ENCODE measurements at regions not wholly inside any gene's neighbourhood (a gene's known extent, or its start where the extent isn't known, plus 50 kb on each side); places are given as distances from the start of the nearest gene placed in this dataset.
"Not testable (repeated sequence)": the region's sequence is repeated elsewhere in the genome, so short reads cannot be mapped to it uniquely, and the experiment has no call there.

- not testable (repeated sequence) for DNase-seq
Observed at GRCh38 chr17:445839-446238, 93.2 kb upstream of the RPH3AL start, which contains the start of gene RFLNB. Gene RFLNB, minus strand, starts transcription at chr17:445939.

DNA sequence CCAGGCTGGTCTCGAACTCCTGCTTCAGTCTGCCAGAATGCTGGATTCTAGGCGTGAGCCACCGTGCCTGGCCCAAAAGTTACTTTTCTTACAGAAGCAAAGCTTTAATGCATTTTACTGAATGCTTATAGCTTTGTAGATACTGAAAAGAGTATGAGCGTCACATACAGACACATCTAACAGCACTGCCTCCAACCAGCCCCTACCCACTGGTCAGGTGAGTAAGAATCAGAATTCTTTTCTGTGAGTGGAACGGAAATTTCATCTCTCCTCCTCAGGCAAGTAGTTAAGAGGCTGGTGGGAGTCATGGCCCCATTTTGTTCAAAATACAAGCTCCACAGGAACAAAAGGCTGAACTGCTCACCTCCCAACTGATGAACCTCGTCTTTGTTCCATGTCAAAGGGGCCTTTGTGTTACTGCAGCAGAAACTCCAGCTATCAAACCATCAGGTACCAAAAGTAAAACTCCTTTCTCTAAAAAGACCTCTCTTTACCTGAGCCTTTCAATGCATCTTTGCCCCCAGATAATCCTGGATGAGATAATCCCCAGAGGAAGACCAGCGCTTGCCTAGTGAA, 92.4 kb upstream of the RPH3AL start:
- no peak for DNase-seq

DNA sequence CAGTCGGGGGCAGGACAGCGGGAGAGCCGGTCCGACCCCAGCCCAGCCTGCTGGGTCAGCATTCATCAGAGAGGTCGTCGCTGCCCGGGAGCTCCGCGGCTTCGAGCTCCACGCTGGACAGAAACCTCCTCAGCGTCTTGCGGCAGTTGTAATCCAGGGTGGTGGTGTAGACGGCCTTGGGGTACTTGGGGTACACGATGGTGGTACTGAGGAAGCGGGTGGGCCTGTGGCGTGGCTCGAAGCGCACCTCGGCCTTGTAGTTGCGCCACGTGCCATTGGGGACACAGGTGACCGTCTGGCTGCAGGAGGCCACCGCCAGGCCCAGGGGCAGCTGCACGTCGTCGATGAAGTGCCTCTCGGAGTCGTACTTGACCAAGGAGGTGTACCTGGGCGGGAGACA, 90.5 kb upstream of the RPH3AL start:
- DNase-seq: no peak

DNA sequence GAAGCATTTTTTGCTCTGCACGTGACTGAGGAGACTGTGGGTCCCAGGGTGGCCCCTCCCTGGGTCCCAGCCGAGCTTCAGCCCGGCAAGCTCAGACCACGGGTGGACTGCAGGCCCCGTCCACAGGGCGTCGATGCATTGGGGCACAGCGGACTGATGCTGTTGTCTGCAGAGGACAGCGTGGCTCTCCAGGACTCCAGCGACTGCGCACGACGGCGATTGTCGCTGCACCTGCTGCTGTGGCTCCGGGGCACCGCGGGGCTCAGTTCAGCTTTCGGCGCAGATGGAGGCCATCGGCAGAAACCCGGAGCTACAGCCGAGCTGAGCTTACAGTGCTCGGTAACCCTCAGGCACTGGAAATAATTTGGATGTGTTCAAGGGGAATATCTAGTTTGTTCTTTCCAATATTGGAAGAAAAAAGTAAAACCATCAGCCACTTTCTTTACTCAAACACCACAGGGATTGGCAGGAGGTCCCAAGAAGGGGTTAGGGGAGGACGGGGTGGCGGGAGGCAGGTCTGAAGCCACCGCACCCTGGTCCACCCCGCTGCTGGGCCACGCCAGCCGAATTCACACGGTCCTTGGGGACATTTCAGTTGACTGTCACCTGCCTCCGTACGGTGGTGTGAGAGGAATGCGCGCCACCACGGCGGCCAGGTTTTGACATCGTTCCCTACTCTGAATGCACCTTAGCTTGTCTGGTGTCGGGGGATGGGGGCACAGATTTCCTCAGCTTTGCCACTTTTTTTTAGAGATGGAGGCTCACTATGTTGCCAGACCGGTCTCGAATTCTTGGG, 88.7 kb upstream of the RPH3AL start:
- DNase-seq: no peak

DNA sequence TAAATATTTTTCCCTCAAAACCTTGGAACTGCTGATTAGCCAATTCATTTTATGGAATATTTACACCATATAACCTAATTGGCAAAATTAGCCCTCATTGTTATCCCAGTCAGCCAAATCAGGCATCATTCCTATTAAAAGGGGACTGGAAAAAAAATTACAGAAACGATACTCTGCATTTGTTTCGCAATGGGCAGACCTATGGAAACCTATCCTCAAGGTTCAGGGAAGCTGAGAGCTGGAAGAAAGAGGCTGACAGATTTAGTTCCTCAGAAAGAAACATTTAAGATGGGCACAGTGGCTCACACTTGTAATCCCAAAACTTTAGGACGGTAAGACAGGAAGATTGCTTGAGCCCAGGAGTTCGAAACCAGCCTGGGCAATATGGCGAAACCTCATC, 85.6 kb upstream of the RPH3AL start:
- no peak for DNase-seq

- DNase-seq: no peak
Observed at GRCh38 chr17:437545-437944, 84.9 kb upstream of the RPH3AL start.

GRCh38 chr17:436571-436970, 84.0 kb upstream of the RPH3AL start:
- no peak for DNase-seq

DNA sequence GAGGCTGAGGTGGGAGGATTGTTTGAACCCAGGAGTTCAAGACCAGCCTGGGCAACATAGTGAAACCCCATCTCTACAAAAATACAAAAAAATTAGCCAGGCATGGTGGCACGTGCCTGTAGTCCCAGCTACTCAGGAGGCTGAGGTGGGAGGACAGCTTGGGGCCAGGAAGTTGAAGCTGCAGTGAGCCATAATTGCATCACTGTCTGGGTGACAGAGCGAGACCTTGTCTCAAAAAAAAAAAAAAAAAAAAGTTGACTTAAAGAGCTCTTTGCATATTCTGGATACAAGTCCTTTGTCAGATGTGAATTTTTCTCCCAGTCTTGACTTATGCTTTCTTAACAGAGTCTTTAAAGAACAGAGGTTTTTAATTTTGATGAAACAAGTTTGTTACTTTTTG, 79.9 kb upstream of the RPH3AL start:
- DNase-seq: not testable (repeated sequence)

DNA sequence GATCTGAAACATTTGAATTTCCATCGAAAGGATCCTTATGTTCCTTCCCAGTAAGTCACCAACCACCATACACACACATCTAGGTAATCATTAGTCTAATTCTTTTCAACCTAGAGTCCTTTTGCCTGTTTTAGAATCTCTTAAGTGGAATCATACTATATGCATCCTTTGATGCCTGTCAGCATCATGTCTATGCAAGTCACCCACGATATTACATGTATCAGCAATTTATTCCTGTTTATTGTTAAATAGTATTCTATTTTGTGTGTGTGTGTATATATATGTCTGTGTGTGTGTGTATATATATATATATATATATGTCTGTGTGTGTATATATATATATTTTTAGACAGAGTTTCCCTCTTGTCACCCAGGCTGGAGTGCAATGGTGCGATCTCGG, 78.9 kb upstream of the RPH3AL start:
- DNase-seq: no peak

- DNase-seq: no peak
Observed at GRCh38 chr17:429589-429988, 77.0 kb upstream of the RPH3AL start.

DNA sequence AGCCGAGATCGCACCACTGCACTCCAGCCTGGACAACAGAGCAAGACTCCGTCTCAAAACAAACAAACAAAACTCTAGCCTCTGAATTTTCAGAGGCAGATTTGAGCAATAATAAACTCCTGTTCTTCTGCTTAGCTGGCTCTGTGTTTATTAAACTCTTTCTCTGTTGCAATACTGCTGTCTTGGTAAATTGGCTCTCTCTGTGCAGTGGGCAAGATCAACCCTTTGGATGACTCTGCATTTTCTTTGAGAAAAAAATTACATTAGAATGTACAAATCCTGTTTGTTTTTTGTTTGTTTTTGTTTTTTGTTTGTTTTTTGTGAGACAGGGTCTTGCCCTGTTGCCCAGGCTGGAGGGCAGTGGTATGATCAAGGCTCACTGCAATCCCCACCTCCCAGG, 75.8 kb upstream of the RPH3AL start:
- no peak for DNase-seq

- no peak for DNase-seq
Observed at GRCh38 chr17:427891-428290, 75.3 kb upstream of the RPH3AL start.

DNA sequence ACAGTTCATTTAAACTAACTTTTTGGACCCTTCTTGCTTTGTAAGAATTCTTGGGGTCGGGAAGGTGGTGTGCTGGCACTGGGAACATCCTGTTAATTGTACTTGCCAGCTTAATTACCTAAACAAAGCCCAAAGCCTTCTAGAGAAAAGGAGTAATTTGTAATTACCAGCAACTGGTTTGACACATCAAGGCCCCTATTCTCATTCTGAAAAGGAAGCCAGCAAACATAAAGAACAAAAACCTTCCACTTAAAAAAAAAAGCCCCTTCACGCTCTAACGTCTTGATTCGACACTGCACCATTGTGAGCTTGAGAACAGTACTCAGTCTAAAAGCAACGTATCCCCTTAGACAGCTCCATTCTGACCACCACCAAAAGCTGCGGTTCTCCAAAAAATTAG, 74.7 kb upstream of the RPH3AL start:
- DNase-seq: no peak

GRCh38 chr17:422196-422930, 69.8 kb upstream of the RPH3AL start:
- DNase-seq: no peak

GRCh38 chr17:420479-421175, 68.0 kb upstream of the RPH3AL start:
- DNase-seq: no peak

DNA sequence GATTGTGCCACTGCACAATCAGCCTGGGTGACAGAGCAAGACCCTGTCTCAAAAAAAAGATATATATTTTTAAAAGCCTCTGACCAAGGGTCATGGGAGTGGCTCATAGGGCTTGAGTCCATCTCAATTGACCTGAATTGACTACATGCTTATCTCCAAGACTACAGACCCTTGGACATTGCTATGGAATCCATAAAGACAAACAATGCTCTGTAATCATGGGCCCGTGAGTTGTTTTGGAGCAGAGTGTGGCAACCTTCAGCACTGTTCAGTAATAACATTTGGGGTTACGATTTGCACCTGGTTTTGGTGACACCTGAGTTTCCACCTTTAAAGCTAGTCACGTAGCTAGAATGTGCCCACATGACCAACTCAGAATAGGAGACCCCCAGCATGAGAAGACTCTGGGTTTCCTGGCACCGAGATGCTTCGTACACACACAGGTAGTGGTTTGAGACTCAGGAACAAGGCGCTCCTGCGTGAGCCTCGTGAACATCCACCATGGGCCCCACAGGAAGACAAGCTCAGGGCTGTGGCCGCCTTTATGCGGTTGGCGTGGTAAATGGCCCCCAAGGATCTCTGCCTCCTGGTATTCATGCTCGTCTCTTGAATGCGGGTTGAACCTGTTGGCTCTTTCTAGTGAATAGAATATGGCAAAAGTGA, 66.6 kb upstream of the RPH3AL start:
- no peak for DNase-seq

GRCh38 chr17:418421-418751, 65.8 kb upstream of the RPH3AL start:
- DNase-seq: no peak

DNA sequence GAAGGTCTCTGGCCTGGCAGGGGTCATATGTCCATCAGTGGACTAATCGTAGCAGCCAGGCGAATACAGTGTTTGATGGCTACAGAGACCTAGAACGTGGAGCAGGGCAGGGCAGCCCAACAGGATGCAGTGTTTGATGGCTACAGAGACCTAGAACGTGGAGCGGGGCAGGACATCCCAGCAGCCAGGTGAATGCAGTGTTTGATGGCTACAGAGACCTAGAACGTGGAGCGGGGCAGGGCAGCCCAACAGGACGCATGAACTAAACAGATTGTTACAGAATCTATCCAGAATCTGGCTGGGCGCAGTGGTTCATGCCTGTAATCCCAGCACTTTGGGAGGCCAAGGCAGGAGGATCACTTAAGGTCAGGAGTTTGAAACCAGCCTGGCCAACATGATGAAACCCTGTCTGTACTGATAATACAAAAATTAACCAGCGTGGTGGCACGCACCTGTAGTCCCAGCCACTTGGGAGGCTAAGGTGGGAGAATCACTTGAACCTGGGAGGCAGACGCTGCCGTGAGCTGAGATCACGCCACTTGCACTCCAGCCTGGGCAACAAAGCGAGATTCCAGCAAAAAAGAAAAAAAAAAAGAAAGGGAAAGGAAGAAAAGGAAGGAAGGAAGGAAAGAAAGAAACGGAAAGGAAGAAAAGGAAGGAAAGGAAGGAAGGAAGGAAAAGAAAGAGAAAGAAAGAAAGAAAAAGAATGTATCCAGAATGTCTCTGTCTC, 65.2 kb upstream of the RPH3AL start:
- DNase-seq: no peak

DNA sequence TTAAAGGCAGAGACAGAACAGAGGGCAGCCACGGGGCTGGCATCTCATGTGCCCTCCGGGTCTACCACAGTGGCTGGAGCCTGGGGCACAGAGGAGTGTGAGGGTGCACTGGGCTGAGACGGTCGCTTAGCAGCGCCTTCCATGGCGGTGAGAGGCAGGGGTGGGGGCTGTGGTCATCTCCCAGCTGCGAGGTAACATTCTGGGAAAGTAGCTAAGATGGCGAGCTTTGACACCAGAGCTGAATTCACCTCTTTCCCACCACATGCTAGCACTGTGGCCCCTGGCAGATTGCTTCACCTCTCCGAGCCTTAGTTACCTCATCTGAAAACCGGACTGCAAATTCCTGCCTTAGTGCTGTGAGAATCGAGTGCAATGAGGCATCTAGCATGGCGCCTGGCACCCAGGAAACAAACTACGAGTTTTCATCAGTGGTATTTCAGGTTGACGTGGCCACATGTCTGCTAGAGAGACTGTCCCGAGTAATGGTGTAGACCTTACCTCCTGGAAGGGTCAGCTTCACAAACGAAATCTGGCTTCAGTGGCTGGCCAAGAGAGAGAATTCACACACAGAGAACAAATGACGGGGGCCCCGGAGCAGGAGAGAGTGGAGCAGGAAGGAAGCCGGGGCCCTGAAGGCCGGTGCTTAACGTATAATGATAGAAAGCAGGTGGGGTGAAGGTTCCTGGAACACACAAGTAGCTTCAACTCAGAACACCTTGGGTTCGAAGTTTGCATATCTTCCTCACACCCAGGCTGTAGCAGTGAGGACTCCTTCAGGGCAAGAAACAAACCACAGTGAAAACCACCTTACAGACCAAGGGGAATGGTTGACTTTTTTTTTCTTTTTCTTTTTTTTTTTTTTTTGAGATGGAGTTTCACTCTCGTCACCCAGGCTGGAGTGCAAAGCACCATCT, 63.9 kb upstream of the RPH3AL start:
- no peak for DNase-seq

GRCh38 chr17:413706-414380, 61.2 kb upstream of the RPH3AL start:
- DNase-seq: no peak

- no peak for DNase-seq
Observed at GRCh38 chr17:413016-413350, 60.4 kb upstream of the RPH3AL start.

All from NCI-H345 (cell line).